Neural cell (in vitro differentiated cells): ENCODE measurements at regions not wholly inside any gene's neighbourhood (a gene's known extent, or its start where the extent isn't known, plus 50 kb on each side); places are given as distances from the start of the nearest gene placed in this dataset.

Experiments
- H2AFZ ChIP-seq: fragments of 200-600, 300-800 bp; sonication (generic), shearing (Covaris generic); 2 replicates; pipeline ENCODE4 v1.6.0; 2014; ENCODE audit warnings: low read depth, mild to moderate bottlenecking, antibody characterized with exemption, low read length, moderate library complexity
- H3F3A ChIP-seq: fragments of 200-600 bp; shearing (Covaris generic); 2 replicates; pipeline ENCODE4 v1.6.1; 2016; ENCODE audit warnings: mild to moderate bottlenecking, moderate library complexity, mixed read lengths, antibody characterized with exemption, low read length; ENCODE audit not compliant: insufficient read depth, poor library complexity, severe bottlenecking
- H3K27ac ChIP-seq: fragments of 200-600, 300-800 bp; sonication (generic), shearing (Covaris generic); 2 replicates; pipeline ENCODE4 v1.5.1; 2014; ENCODE audit warnings: mild to moderate bottlenecking, low read length, moderate library complexity
- H3K27me3 ChIP-seq: fragments of 300-800, 200-600 bp; sonication (generic), shearing (Covaris generic); 2 replicates; pipeline ENCODE4 v1.6.0; 2014; ENCODE audit warnings: mild to moderate bottlenecking, low read depth, low read length, moderate library complexity; ENCODE audit not compliant: insufficient read depth
- H3K36me3 ChIP-seq: fragments of 300-800, 200-600 bp; sonication (generic), shearing (Covaris generic); 2 replicates; pipeline ENCODE4 v1.5.1; 2014; ENCODE audit warnings: mild to moderate bottlenecking, antibody characterized with exemption, low read length, moderate library complexity; ENCODE audit not compliant: insufficient read depth
- H3K4me2 ChIP-seq: fragments of 300-800, 200-600 bp; sonication (generic), shearing (Covaris generic); 2 replicates; pipeline ENCODE4 v1.6.0; 2014; ENCODE audit warnings: mild to moderate bottlenecking, low read length
- H3K4me3 ChIP-seq: fragments of 300-800, 200-600 bp; sonication (generic), shearing (Covaris generic); 2 replicates; pipeline ENCODE4 v1.5.1; 2014; ENCODE audit warnings: mild to moderate bottlenecking, low read length, moderate library complexity
- H3K79me2 ChIP-seq: fragments of 200-600 bp; shearing (Covaris generic); replicated peaks from 2 replicates; pipeline ENCODE4 v1.6.0; 2014; ENCODE audit warnings: mild to moderate bottlenecking, low read length, moderate library complexity; ENCODE audit not compliant: insufficient read depth
- H3K9ac ChIP-seq: fragments of 300-800, 200-600 bp; sonication (generic), shearing (Covaris generic); 2 replicates; pipeline ENCODE4 v1.6.1; 2016; ENCODE audit warnings: mild to moderate bottlenecking, low read length, mixed read lengths
- H3K9me2 ChIP-seq: fragments of 200-600 bp; shearing (Covaris generic); 2 replicates; pipeline ENCODE4 v1.6.1; 2016; ENCODE audit warnings: mild to moderate bottlenecking, low read length, mixed read lengths; ENCODE audit not compliant: insufficient read depth
- H3K9me3 ChIP-seq: fragments of 200-600, 300-800 bp; sonication (generic), shearing (Covaris generic); 2 replicates; pipeline ENCODE4 v1.6.1; 2016; ENCODE audit warnings: mild to moderate bottlenecking, mixed run types, low read length, moderate library complexity, mixed read lengths
- H4K20me1 ChIP-seq: fragments of 200-600 bp; shearing (Covaris generic); 2 replicates; pipeline ENCODE4 v1.6.1; 2016; ENCODE audit warnings: mild to moderate bottlenecking, mixed run types; ENCODE audit not compliant: insufficient read depth
- CTCF ChIP-seq: fragments of 450-650 bp; IDR thresholded peaks from 2 replicates; pipeline ENCODE4 v1.5.1; 2014; ENCODE audit warnings: antibody characterized with exemption, mild to moderate bottlenecking, moderate library complexity; ENCODE audit not compliant: poor library complexity, severe bottlenecking
- EP300 ChIP-seq: fragments of 450-650 bp; conservative IDR thresholded peaks from 2 replicates; pipeline ENCODE4 v1.6.1; 2014; ENCODE audit warnings: antibody characterized with exemption, mild to moderate bottlenecking, moderate library complexity; ENCODE audit not compliant: poor library complexity, severe bottlenecking
- EZH2 ChIP-seq: fragments of 200-600, 300-800 bp; shearing (Covaris generic), sonication (generic); IDR thresholded peaks from 2 replicates; pipeline ENCODE4 v1.6.1; 2014; ENCODE audit warnings: antibody characterized with exemption, low read length, borderline replicate concordance, mild to moderate bottlenecking; ENCODE audit not compliant: insufficient read depth, poor library complexity, severe bottlenecking
- MXI1 ChIP-seq: fragments of 450-650 bp; conservative IDR thresholded peaks from 2 replicates; pipeline ENCODE4 v1.6.1; 2014; ENCODE audit warnings: antibody characterized with exemption, mild to moderate bottlenecking; ENCODE audit not compliant: poor library complexity, severe bottlenecking
- POLR2AphosphoS5 ChIP-seq: IDR thresholded peaks from 2 replicates; pipeline ENCODE4 v1.6.1; 2012
- RAD21 ChIP-seq: fragments of 450-650 bp; conservative IDR thresholded peaks from 2 replicates; pipeline ENCODE4 v1.6.1; 2014; ENCODE audit warnings: antibody characterized with exemption, mild to moderate bottlenecking, moderate library complexity
- REST ChIP-seq: IDR thresholded peaks from 2 replicates; pipeline ENCODE4 v1.6.1; 2012; ENCODE audit warnings: borderline replicate concordance
- SMC3 ChIP-seq: fragments of 450-650 bp; conservative IDR thresholded peaks from 2 replicates; pipeline ENCODE4 v1.6.1; 2014; ENCODE audit warnings: antibody characterized with exemption, mild to moderate bottlenecking, moderate library complexity; ENCODE audit not compliant: poor library complexity
- TAF1 ChIP-seq: IDR thresholded peaks from 2 replicates; pipeline ENCODE4 v1.6.1; 2012; ENCODE audit warnings: low read depth

GRCh38 chr4:64497491-64497890 lies 88.2 kb upstream of the TECRL start:
- H3K27me3 ChIP-seq = no peaks in the 10 kb centered on the region
- H3K9me3 ChIP-seq = no peaks in the 10 kb centered on the region
- H3K27ac ChIP-seq = no peak overlapping the region
- no peaks in the 10 kb centered on the region for H3K79me2 ChIP-seq
- no peak overlapping the region for H3K4me3 ChIP-seq
- no peak overlapping the region for H3K4me2 ChIP-seq
- TF ChIP-seq CTCF (no peak), RAD21 (no peak), POLR2AphosphoS5 (no peak), EZH2 (no peak), SMC3 (no peak), MXI1 (no peak), EP300 (no peak), TAF1 (no peak), REST (no peak)
- H4K20me1 ChIP-seq = no peaks in the 10 kb centered on the region
- no peak overlapping the region for H3K9ac ChIP-seq
- no peaks in the 10 kb centered on the region for H3K9me2 ChIP-seq
- H2AFZ ChIP-seq = no peak overlapping the region
- no peaks in the 10 kb centered on the region for H3K36me3 ChIP-seq
- no peaks in the 10 kb centered on the region for H3F3A ChIP-seq

GRCh38 chr4:64495946-64496345 lies 86.7 kb upstream of the TECRL start:
- TF ChIP-seq EP300 (peak; percentile 57), CTCF (no peak)
- Histone ChIP-seq H3F3A (no peaks in the 10 kb centered on the region), H3K9me3 (no peaks in the 10 kb centered on the region)

More at GRCh38 chr4:64495946-64496345, 86.7 kb upstream of the TECRL start:
- Histone ChIP-seq H3K36me3 (no peaks in the 10 kb centered on the region), H3K4me3 (no peak overlapping the region), H3K27ac (no peak overlapping the region), H3K79me2 (no peaks in the 10 kb centered on the region), H3K9me2 (no peaks in the 10 kb centered on the region), H2AFZ (no peak overlapping the region), H3K27me3 (no peaks in the 10 kb centered on the region), H3K9ac (no peak overlapping the region), H3K4me2 (no peak overlapping the region), H4K20me1 (no peaks in the 10 kb centered on the region)
